ENCODE measurements at regions not wholly inside any gene's neighbourhood (a gene's known extent, or its start where the extent isn't known, plus 50 kb on each side); places are given as distances from the start of the nearest gene placed in this dataset.

DNA sequence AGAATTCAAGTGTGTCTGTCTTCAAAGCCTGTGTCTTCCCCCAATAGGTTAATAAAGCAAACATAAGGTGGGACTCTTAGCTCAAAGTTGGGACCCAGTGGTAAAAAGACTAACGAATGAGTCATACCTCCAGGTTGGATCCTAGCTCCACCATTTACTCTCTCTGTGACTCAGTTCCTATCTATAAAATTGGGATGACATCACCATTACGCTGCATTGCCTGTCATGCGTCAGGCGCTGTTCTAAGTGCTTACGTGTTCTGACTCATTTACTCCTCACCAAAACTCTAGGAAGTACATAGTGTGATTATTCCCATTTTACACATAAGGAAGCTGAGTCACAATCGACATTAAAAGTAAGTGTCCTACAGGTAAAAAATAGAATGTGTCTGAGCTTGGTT, 915.8 kb downstream of the VRK1 start:
- Histone ChIP-seq H3K27ac (peak overlapping the region; percentile 60), H4K20me1 (ENCODE audit: insufficient read depth, poor library complexity, severe bottlenecking) (no peaks in the 10 kb centered on the region), H3K79me2 (no peaks in the 10 kb centered on the region), H3K4me3 (no peak overlapping the region), H3K4me1 (ENCODE audit: insufficient read depth) (no peaks in the 10 kb centered on the region), H3K4me2 (no peak overlapping the region), H3K9me3 (ENCODE audit: low read depth) (no peaks in the 10 kb centered on the region), H3K27me3 (no peaks in the 10 kb centered on the region), H2AFZ (no peak overlapping the region), H3K36me3 (replicated peaks; ENCODE audit: insufficient read depth, low read depth) (no peaks in the 10 kb centered on the region), H3K9me2 (replicated peaks; ENCODE audit: insufficient read depth) (no peaks in the 10 kb centered on the region)
- WGBS (ENCODE audit: low lambda C conversion rate, missing lambda C conversion rate) = 74% methylated on average over 6 of the region's 6 CpGs
- peak; percentile 57 for DNase-seq (ENCODE audit: low spot score)
- TF ChIP-seq, protein P1, sequence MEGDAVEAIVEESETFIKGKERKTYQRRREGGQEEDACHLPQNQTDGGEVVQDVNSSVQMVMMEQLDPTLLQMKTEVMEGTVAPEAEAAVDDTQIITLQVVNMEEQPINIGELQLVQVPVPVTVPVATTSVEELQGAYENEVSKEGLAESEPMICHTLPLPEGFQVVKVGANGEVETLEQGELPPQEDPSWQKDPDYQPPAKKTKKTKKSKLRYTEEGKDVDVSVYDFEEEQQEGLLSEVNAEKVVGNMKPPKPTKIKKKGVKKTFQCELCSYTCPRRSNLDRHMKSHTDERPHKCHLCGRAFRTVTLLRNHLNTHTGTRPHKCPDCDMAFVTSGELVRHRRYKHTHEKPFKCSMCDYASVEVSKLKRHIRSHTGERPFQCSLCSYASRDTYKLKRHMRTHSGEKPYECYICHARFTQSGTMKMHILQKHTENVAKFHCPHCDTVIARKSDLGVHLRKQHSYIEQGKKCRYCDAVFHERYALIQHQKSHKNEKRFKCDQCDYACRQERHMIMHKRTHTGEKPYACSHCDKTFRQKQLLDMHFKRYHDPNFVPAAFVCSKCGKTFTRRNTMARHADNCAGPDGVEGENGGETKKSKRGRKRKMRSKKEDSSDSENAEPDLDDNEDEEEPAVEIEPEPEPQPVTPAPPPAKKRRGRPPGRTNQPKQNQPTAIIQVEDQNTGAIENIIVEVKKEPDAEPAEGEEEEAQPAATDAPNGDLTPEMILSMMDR (IDR thresholded peaks at IDR 0.05; ENCODE audit: poor library complexity) = no peak
- TF ChIP-seq EZH2phosphoT487 (IDR thresholded peaks at IDR 0.05; ENCODE audit: low read depth, severe bottlenecking, unreplicated experiment) (no peak), EZH2 (IDR thresholded peaks at IDR 0.05; ENCODE audit: borderline replicate concordance) (no peak)

DNA sequence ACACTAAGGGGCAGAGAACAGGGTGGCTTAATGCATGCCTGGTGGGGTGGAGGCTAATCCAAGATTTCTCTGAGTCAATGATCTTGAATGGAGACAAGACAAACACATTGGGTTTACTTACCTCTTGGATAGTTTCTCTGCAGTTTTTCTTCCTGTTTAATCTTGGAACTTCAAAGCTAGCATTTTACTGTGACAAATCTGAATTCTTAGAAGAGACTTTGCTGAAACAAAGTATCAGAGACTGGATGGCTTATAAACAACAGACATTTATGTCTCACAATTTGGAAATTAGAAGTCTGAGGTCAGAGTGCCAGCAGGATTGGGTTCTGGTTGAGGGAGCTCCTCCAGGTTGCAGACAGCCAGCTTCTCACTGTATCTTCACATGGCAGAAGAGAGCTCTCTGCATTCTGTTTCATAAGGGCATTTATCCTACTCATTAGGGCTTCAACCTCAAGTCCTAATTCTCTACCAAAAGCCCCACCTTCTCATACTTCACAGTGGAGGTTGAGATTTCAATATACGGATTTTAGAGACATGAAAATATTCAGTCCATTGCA, 921.8 kb downstream of the VRK1 start:
- WGBS (ENCODE audit: low lambda C conversion rate, missing lambda C conversion rate) = 77% methylated on average over 1 of the region's 1 CpG
- TF ChIP-seq EZH2 (IDR thresholded peaks at IDR 0.05; ENCODE audit: borderline replicate concordance) (no peak), EZH2phosphoT487 (IDR thresholded peaks at IDR 0.05; ENCODE audit: low read depth, severe bottlenecking, unreplicated experiment) (no peak)
- TF ChIP-seq, protein P1 (IDR thresholded peaks at IDR 0.05; ENCODE audit: poor library complexity) = no peak
- Histone ChIP-seq H3K79me2 (no peaks in the 10 kb centered on the region), H3K4me1 (ENCODE audit: insufficient read depth) (no peaks in the 10 kb centered on the region), H4K20me1 (ENCODE audit: insufficient read depth, poor library complexity, severe bottlenecking) (no peaks in the 10 kb centered on the region), H2AFZ (no peak overlapping the region), H3K36me3 (replicated peaks; ENCODE audit: insufficient read depth, low read depth) (no peaks in the 10 kb centered on the region), H3K9me3 (ENCODE audit: low read depth) (no peaks in the 10 kb centered on the region), H3K4me3 (no peak overlapping the region), H3K27me3 (no peaks in the 10 kb centered on the region), H3K9me2 (replicated peaks; ENCODE audit: insufficient read depth) (no peaks in the 10 kb centered on the region), H3K4me2 (no peak overlapping the region), H3K27ac (no peak overlapping the region)
- no peak for DNase-seq (ENCODE audit: low spot score)

DNA sequence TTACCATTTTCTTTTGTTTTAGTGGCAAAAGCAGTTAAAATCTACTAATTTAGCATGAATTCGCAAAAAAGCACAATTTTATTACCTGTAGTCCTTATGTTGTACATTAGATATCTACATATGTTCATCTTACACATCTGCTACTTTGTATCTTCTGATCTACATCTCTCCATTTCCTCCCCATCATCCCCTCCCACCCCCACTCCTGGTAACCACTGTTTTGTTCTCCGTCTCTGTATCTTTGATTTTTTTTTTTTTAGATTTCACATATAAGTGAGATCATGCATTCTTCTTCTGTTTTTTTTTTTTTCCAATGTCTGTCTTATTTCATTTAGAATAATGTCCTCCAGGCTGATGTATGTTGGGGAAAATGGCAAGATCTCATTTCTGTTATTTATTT, 922.7 kb downstream of the VRK1 start:
- H3K4me1 ChIP-seq (ENCODE audit: insufficient read depth) = no peaks in the 10 kb centered on the region
- TF ChIP-seq, protein P1 (IDR thresholded peaks at IDR 0.05; ENCODE audit: poor library complexity) = no peak
- no peak for TF ChIP-seq EZH2 (IDR thresholded peaks at IDR 0.05; ENCODE audit: borderline replicate concordance)
- no peak for TF ChIP-seq EZH2phosphoT487 (IDR thresholded peaks at IDR 0.05; ENCODE audit: low read depth, severe bottlenecking, unreplicated experiment)
- no peaks in the 10 kb centered on the region for H3K9me3 ChIP-seq (ENCODE audit: low read depth)
- no peak overlapping the region for H2AFZ ChIP-seq
- DNase-seq (ENCODE audit: low spot score) = no peak
- H3K36me3 ChIP-seq (replicated peaks; ENCODE audit: insufficient read depth, low read depth) = no peaks in the 10 kb centered on the region
- H3K4me2 ChIP-seq = no peak overlapping the region
- no peaks in the 10 kb centered on the region for H3K9me2 ChIP-seq (replicated peaks; ENCODE audit: insufficient read depth)
- H3K27ac ChIP-seq = no peak overlapping the region
- no peaks in the 10 kb centered on the region for H4K20me1 ChIP-seq (ENCODE audit: insufficient read depth, poor library complexity, severe bottlenecking)
- WGBS (ENCODE audit: low lambda C conversion rate, missing lambda C conversion rate) = 93% methylated on average over 2 of the region's 2 CpGs
- no peaks in the 10 kb centered on the region for H3K79me2 ChIP-seq
- H3K27me3 ChIP-seq = no peaks in the 10 kb centered on the region
- no peak overlapping the region for H3K4me3 ChIP-seq

DNA sequence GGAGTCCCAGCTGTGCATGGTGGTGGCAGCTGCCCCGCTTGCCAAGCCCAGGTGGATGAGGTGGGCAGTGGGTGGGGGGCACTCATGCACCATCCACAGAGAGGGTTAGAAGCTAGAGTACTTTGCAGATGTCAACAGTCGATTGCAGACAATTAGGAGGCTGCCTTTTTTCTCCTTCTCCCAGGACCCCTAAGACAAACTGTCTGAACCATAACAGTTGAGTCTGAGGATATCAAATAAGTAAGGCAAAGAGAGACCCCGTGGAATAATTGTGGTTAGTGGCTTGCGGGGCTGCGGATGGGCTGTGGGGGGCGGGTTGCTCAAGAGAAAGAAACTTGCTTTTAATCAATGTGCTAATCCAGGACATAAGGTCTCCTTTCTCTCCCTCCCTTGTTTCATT, 926.2 kb downstream of the VRK1 start:
- WGBS (ENCODE audit: low lambda C conversion rate, missing lambda C conversion rate) = 69% methylated on average over 6 of the region's 6 CpGs

More for the DNA sequence above, 926.2 kb downstream of the VRK1 start:
- H3K27ac ChIP-seq = no peak overlapping the region
- no peak overlapping the region for H3K4me3 ChIP-seq
- TF ChIP-seq, protein P1 (IDR thresholded peaks at IDR 0.05; ENCODE audit: poor library complexity) = no peak
- no peak for TF ChIP-seq EZH2phosphoT487 (IDR thresholded peaks at IDR 0.05; ENCODE audit: low read depth, severe bottlenecking, unreplicated experiment)
- TF ChIP-seq EZH2 (IDR thresholded peaks at IDR 0.05; ENCODE audit: borderline replicate concordance) = no peak
- H3K36me3 ChIP-seq (replicated peaks; ENCODE audit: insufficient read depth, low read depth) = no peaks in the 10 kb centered on the region
- H3K27me3 ChIP-seq = no peaks in the 10 kb centered on the region
- no peak overlapping the region for H3K4me2 ChIP-seq
- no peaks in the 10 kb centered on the region for H3K4me1 ChIP-seq (ENCODE audit: insufficient read depth)
- no peak overlapping the region for H2AFZ ChIP-seq
- no peaks in the 10 kb centered on the region for H3K9me3 ChIP-seq (ENCODE audit: low read depth)
- no peaks in the 10 kb centered on the region for H3K9me2 ChIP-seq (replicated peaks; ENCODE audit: insufficient read depth)
- DNase-seq (ENCODE audit: low spot score) = no peak
- no peaks in the 10 kb centered on the region for H4K20me1 ChIP-seq (ENCODE audit: insufficient read depth, poor library complexity, severe bottlenecking)
- no peaks in the 10 kb centered on the region for H3K79me2 ChIP-seq
